NB4 (cell line): ENCODE measurements at regions not wholly inside any gene's neighbourhood (a gene's known extent, or its start where the extent isn't known, plus 50 kb on each side); places are given as distances from the start of the nearest gene placed in this dataset.

Experiments used
- DNase-seq: peaks from one replicate; pipeline ENCODE4 v3.0.0; 2010; ENCODE audit warnings: low read depth
- H3K4me3 ChIP-seq: one replicate; pipeline ENCODE4 v1.5.1; 2011; ENCODE audit warnings: mild to moderate bottlenecking, low read depth, low read length, moderate library complexity
- MYC ChIP-seq: IDR thresholded peaks from 2 replicates; pipeline ENCODE4 v1.6.1; 2011; ENCODE audit warnings: low read depth, low read length
- POLR2A ChIP-seq: IDR thresholded peaks from 2 replicates; pipeline ENCODE4 v1.6.1; 2011; ENCODE audit warnings: mild to moderate bottlenecking; ENCODE audit not compliant: insufficient read length; ENCODE audit errors: extremely low read depth
- TF ChIP-seq, protein P1 (sequence below): IDR thresholded peaks from 2 replicates; pipeline ENCODE4 v1.6.1; 2011; ENCODE audit warnings: low read depth, low read length
- TF ChIP-seq, protein P2 (sequence below): IDR thresholded peaks from one replicate; pipeline ENCODE4 v1.5.1; 2012; ENCODE audit warnings: low read depth, low read length

DNA sequence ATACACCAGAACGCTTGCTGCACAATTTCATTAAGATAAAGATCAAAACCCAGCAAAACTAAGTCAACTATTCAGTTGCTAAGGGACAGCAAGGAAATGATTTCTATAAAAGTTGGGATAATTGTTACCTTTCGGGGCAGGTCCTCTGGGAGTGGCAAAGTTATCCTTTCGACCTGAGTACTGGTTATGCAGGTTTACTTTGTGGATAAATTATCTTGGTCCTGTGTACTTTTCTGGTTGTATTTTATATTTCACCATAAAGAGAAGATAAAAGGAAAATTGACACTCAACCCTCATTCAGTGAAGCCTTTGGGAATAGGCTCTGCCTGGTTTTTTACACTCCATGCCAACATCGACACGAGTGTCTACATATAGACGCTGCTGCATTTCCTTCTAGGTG is 146.5 kb downstream of the SYK start:
- H3K4me3 ChIP-seq = no peak overlapping the region
- no peak for DNase-seq
- TF ChIP-seq POLR2A (no peak), MYC (no peak)
- TF ChIP-seq, protein P1, sequence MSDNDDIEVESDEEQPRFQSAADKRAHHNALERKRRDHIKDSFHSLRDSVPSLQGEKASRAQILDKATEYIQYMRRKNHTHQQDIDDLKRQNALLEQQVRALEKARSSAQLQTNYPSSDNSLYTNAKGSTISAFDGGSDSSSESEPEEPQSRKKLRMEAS = no peak
- TF ChIP-seq, protein P2, sequence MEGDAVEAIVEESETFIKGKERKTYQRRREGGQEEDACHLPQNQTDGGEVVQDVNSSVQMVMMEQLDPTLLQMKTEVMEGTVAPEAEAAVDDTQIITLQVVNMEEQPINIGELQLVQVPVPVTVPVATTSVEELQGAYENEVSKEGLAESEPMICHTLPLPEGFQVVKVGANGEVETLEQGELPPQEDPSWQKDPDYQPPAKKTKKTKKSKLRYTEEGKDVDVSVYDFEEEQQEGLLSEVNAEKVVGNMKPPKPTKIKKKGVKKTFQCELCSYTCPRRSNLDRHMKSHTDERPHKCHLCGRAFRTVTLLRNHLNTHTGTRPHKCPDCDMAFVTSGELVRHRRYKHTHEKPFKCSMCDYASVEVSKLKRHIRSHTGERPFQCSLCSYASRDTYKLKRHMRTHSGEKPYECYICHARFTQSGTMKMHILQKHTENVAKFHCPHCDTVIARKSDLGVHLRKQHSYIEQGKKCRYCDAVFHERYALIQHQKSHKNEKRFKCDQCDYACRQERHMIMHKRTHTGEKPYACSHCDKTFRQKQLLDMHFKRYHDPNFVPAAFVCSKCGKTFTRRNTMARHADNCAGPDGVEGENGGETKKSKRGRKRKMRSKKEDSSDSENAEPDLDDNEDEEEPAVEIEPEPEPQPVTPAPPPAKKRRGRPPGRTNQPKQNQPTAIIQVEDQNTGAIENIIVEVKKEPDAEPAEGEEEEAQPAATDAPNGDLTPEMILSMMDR = no peak

DNA sequence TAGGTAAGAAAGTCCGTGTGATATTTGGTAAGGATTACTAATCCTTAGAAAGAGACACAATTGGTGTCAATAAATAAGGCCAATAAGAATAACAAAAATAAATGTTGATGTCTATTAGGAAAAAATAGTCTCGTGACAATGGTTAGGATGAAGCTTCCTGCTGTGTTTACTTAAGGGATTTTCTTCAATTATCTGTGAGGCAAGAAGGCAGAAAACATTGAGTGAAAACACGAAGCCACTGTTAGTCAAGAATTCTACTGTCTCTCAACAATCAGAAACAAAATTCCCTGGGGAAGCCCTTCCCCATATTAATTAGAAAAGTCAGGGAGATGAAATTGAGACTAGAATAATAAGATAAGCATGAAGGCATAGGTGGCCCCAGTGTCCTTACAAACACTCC is 149.0 kb downstream of the SYK start:
- no peak overlapping the region for H3K4me3 ChIP-seq
- DNase-seq = no peak
- no peak for TF ChIP-seq MYC
- TF ChIP-seq POLR2A = no peak
- TF ChIP-seq, protein P1 = no peak
- TF ChIP-seq, protein P2 = no peak

DNA sequence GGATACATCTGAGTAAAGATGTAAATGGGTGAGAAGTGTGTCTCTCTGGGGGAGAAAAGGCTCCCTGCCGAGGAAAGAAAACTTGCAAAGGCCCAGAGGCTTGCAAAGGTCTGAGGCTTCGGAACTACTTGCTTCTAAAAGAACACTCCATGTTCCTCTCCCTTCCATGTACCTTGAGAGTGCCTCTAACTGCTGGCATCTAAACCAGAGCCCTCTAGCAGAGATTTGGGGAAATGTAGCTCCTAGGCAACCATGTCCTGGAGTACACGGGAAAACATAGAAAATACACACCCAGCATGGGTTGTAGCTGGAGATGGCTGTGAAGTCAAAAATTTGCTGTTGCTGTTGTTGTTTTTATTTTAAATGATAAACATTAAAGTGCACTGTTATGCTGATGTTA is 151.6 kb downstream of the SYK start:
- no peak for DNase-seq
- TF ChIP-seq, protein P1 = no peak
- TF ChIP-seq POLR2A = no peak
- TF ChIP-seq MYC = no peak
- TF ChIP-seq, protein P2 = no peak
- H3K4me3 ChIP-seq = no peak overlapping the region

DNA sequence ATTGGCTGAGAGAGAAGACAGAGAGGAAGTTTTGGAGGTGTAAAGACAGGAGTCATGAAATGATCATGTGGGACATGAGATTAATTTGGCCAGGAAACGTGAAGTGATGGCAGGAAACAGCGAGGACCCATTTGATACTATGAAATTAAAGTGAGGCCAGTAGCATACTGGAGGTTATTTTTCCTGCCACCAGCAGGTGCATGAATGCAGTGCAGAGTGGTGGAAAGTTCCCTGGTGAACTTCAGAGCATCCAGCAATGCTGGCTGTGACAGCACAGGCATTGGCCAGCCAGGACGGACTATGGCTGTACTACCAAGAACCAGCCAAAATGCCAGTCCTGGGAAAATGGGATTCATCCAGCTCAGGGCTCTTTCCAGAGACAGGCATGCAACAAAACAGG is 152.2 kb downstream of the SYK start:
- no peak for DNase-seq
- TF ChIP-seq, protein P2 = no peak
- TF ChIP-seq, protein P1 = no peak
- TF ChIP-seq MYC (no peak), POLR2A (no peak)
- no peak overlapping the region for H3K4me3 ChIP-seq

DNA sequence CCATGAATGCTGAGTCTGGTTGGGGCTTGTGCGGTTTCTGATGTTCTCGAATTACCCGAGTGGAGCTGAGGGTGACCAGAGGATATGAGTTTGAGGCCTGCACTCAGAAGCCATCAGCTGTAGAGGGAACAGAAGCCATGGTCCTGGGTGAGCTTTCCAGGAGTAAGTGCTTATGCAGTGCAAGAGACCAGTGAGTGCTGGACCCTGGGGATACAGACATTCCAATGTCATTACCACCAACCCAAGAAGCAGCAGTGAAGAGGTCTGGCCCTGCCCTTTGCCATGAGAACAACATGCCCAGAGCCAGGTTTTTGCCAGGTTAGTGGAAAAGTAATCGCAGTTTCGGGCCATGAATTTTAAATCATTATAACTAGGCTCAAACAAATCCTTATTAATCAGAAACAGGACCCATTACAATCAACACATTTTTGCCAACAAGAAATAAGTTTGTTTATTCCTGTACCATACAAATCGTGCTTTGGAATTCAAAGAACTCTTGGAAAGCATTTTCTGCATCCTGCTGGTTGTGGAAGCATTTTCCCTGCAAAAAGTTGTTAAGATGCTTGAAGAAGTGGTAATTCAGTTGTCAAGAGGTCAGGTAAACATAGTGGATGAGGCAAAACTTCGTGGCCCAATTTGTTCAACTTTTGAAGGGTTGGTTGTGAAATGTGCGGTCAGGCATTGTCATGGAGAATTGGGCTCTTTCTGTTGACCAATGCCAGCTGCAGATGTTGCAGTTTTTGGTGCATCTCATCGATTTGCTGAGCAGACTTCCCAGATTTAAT is 154.6 kb downstream of the SYK start:
- DNase-seq = no peak
- TF ChIP-seq, protein P2 = no peak
- TF ChIP-seq, protein P1 = no peak
- TF ChIP-seq POLR2A = no peak
- no peak for TF ChIP-seq MYC
- H3K4me3 ChIP-seq = no peak overlapping the region
